Heart left ventricle (tissue), 16 donors: ENCODE measurements at regions not wholly inside any gene's neighbourhood (a gene's known extent, or its start where the extent isn't known, plus 50 kb on each side); places are given as distances from the start of the nearest gene placed in this dataset.
"Not testable (repeated sequence)": the region's sequence is repeated elsewhere in the genome, so short reads cannot be mapped to it uniquely, and the experiment has no call there.

Experiments used
- ATAC-seq, 4 donors: fragments of 200-7000 bp; cut with Tn5 transposase; one replicate each; pipeline ENCODE4 v1.9.1; 2020 to 2022; ENCODE audit warnings: moderate library complexity in 4 of 4, mild to moderate bottlenecking in 3 of 4, moderate number of reproducible peaks in 1 of 4
- DNase-seq, 5 donors: peaks; one replicate each; pipeline ENCODE4 v3.0.0-alpha.2; 2020
- H3K27ac ChIP-seq, 12 donors: fragments of 200-600 bp; sonication (generic) in 4 of 12; one replicate each; pipeline versions ENCODE4 v1.5.0 to v1.8.0; 2016 to 2022; ENCODE audit warnings: mild to moderate bottlenecking in 2 of 12
- H3K27me3 ChIP-seq, 9 donors: fragments of 200-600 bp; sonication (generic) in 2 of 9; one replicate each; pipeline versions ENCODE4 v1.5.1 to v1.8.0; 2016 to 2022; ENCODE audit warnings: mild to moderate bottlenecking in 3 of 9
- H3K36me3 ChIP-seq, 9 donors: fragments of 200-600 bp; sonication (generic) in 2 of 9; one replicate each; pipeline versions ENCODE4 v1.5.0 to v1.8.0; 2018 to 2022; ENCODE audit warnings: mild to moderate bottlenecking in 2 of 9
- H3K4me1 ChIP-seq, 12 donors: fragments of 200-600 bp; sonication (generic) in 4 of 12; one replicate each; pipeline versions ENCODE4 v1.5.0 to v1.8.0; 2016 to 2022; ENCODE audit warnings: mild to moderate bottlenecking in 3 of 12
- H3K4me3 ChIP-seq, 12 donors: fragments of 200-600 bp; sonication (generic) in 4 of 12; one replicate each; pipeline versions ENCODE4 v1.5.0 to v1.8.0; 2017 to 2022; ENCODE audit warnings: mild to moderate bottlenecking in 9 of 12, moderate library complexity in 4 of 12
- H3K9me3 ChIP-seq, 12 donors: fragments of 200-600 bp; sonication (generic) in 4 of 12; one replicate each; pipeline versions ENCODE4 v1.5.0 to v1.8.0; 2016 to 2022; ENCODE audit warnings: mild to moderate bottlenecking in 1 of 12
- POLR2A ChIP-seq, 2 donors: fragments of 450-650 bp; IDR thresholded peaks; one replicate each; pipeline ENCODE4 v1.6.1; 2017; ENCODE audit warnings: antibody characterized with exemption in 2 of 2, mild to moderate bottlenecking in 2 of 2, moderate library complexity in 2 of 2
- WGBS, 4 donors: extraction: QIAGEN DNeasy Blood & Tissue Kit in 2 of 4; methylation state at CpG; one replicate each; pipeline versions ENCODE4 v1.1.5 to v1.1.7; 2013 to 2018; 5-methylcytosine and 5-hydroxymethylcytosine counted together
- intact Hi-C, 10 donors: fragments of 100-400 bp; cut with DNase I; formaldehyde crosslinking; loops; one replicate each; pipeline versions ENCODE4 v1.11.1 to v1.14.2; 2022
- TF ChIP-seq, protein P1 (sequence below), 12 donors: fragments of 200-600 bp; sonication (generic) in 4 of 12; IDR thresholded peaks; one replicate each; pipeline versions ENCODE4 v1.5.0 to v1.8.0; 2018 to 2022; ENCODE audit warnings: antibody characterized with exemption in 12 of 12, mild to moderate bottlenecking in 5 of 12
- donor health status: ischemic (EF 13 %, LVEDD 7.1; RV severe dilation, severe dysfunction).
- donor health status: healthy with polysubstance abuse.
- donor health status: DM: no; HTN: yes; CAD: no.
- donor health status: DM: no; HTN: no; CAD: no.
- donor health status: ischemic (EF 25% LVEDD 6.9; RV normal size, moderate dysfunction).
- donor health status: ischemic (EF 25% LVEDD 5.7; RV mildly dilated, moderate dysfunction).
- donor health status: healthy.
- donor health status: DM: yes; HTN: yes; CAD: no.
- donor health status: ischemic (EF 35%, LVEDD 5.7; RV mildly dilated, moderate dysfunction).
- donor health status: nonischemic (EF 11% LVEDD 7.7; RV severe dilation, severe dysfunction).
- donor health status: DM: yes; HTN: yes; CAD: no.
- donor health status: PGD.
- donor health status: ischemic (EF 29% LVEDD 5.4; RV normal size, mild dysfunction).
- donor health status: nonischemic (EF 23%, LVEDD 6.1; RV moderate dilation, normal function).

DNA sequence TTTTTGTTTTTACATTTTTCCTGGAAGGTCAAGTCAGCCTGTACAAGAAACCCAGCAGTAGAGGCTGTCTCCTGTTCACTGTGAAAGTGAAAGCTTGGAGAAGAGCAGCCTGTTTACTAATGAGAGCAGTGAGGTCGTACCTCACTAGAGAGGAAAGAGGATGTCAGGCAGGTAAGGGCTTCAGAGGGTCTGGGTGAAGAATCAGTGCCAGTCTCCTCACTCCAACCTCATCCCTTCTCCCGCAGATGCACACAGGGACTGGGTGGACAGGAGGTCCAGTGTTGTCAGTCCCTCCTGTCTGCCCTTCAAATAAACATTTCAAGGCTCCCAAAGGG, 462.5 kb downstream of the KLF5 start:
- WGBS, 4 donors: 40 to 62% (median 49%) methylated on average over 2 of the region's 2 CpGs
- Histone ChIP-seq H3K27me3 (no peaks in the 10 kb centered on the region), H3K9me3 (no peaks in the 10 kb centered on the region), H3K36me3 (no peaks in the 10 kb centered on the region), H3K4me3 (no peak overlapping the region), H3K27ac (no peak overlapping the region), H3K4me1 (no peaks in the 10 kb centered on the region)
- intact Hi-C loops: no loop called here
- no peak for DNase-seq
- no peak for ATAC-seq
- no peak for TF ChIP-seq POLR2A (IDR thresholded peaks at IDR 0.05)

DNA sequence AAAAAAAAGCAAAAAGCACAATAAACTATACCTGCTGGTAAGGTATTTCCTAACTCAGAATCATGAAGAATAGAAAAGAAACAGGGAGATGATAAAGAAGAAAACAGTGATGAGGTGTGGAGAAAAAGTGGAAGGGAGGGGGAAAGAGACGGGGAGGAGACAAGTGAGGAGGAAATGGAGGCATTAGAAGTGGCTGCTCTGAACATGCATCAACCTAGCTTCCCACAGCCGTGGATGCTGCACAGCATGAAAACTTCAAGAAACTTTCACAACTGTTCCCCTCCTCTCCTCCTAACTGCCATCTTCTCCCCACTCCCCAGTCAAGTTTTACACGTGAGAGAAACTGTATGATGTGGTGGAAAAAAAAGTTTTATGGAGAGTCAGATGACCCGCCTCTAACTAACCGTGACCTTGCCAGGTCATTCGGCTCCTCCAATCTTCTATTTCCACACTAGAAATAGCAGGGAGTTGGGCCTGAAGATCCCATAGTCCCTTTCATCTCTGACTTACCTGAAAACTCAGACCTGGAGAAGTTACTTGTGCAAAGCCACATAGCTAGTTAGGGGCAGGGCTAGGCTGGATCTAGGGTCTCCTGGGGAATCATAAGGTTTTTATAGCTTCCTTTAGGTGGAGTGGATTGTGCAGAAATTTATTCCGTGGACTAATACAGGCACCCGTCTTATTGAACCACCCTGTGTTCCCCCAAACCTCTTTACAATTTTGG, 461.9 kb downstream of the KLF5 start:
- no peak overlapping the region for H3K27ac ChIP-seq
- no peak for DNase-seq
- 72 to 82% (median 79%) methylated on average over 8 of the region's 8 CpGs for WGBS, 4 donors
- intact Hi-C loops: no loop called here
- H3K36me3 ChIP-seq: no peaks in the 10 kb centered on the region
- ATAC-seq: no peak
- H3K4me3 ChIP-seq: no peak overlapping the region
- H3K9me3 ChIP-seq: no peaks in the 10 kb centered on the region
- no peaks in the 10 kb centered on the region for H3K27me3 ChIP-seq
- no peaks in the 10 kb centered on the region for H3K4me1 ChIP-seq
- TF ChIP-seq, protein P1, sequence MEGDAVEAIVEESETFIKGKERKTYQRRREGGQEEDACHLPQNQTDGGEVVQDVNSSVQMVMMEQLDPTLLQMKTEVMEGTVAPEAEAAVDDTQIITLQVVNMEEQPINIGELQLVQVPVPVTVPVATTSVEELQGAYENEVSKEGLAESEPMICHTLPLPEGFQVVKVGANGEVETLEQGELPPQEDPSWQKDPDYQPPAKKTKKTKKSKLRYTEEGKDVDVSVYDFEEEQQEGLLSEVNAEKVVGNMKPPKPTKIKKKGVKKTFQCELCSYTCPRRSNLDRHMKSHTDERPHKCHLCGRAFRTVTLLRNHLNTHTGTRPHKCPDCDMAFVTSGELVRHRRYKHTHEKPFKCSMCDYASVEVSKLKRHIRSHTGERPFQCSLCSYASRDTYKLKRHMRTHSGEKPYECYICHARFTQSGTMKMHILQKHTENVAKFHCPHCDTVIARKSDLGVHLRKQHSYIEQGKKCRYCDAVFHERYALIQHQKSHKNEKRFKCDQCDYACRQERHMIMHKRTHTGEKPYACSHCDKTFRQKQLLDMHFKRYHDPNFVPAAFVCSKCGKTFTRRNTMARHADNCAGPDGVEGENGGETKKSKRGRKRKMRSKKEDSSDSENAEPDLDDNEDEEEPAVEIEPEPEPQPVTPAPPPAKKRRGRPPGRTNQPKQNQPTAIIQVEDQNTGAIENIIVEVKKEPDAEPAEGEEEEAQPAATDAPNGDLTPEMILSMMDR (IDR thresholded peaks at IDR 0.05): no peak
- no peak for TF ChIP-seq POLR2A (IDR thresholded peaks at IDR 0.05)

DNA sequence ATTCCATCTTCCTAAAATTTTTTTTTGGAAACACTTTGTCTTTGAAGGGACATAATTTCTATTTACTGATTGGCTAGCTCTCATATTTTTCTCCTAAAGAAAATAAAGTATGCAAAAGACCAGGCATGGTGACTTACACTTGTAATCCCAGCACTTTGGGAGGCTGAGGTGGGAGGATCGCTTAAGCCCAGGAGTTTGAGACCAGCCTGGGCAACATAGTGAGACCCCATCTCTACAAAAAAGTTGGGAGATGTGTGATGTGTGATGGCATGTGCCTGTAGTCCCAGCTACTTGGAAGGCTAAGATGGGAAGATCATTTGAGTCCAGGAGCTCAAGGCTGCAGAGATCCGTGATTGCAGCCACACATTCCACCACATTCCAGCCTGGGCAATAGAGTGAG, 461.3 kb downstream of the KLF5 start:
- ATAC-seq, DNase-seq, intact Hi-C loops, H3K36me3 ChIP-seq, H3K4me3 ChIP-seq, H3K4me1 ChIP-seq, H3K27me3 ChIP-seq, H3K9me3 ChIP-seq, H3K27ac ChIP-seq: not testable (repeated sequence)
- 80 to 91% (median 88%) methylated on average over 2 of the region's 2 CpGs for WGBS, 4 donors

DNA sequence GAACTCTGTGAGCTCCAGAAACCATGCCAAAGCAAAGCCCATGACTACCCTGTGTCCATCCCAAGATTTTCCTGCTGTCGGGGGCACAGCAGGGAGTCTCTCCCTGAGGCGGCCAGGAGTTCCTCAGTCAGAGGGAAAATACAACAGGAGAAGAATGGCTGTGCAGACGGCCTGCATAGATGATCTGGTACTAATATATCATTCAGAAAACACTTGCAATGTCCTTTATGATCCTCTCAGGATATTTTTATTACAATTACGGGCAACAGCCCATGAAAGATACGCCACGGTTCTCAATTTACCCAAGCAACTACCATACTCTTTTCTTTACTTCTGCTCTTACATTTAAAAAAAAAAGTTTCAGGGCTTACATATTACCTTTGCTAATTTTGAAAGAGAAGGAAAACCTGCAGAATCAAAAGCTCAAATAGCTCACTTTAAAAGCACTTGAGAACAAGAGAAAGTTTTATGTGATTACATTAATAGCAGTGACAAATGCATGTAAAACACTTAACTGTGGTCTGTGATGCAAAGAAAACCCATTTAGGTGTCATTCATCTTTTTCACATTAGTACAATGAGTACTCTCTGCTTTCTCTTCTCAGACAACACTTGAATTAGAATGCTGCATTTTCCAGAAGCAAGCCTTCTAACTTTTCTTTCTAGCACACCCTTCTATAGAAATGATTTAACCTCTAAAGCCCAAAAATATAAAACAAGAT, 460.8 kb downstream of the KLF5 start:
- no peak for ATAC-seq
- 81 to 84% (median 84%) methylated on average over 6 of the region's 6 CpGs for WGBS, 4 donors
- no peak overlapping the region for H3K4me3 ChIP-seq

DNA sequence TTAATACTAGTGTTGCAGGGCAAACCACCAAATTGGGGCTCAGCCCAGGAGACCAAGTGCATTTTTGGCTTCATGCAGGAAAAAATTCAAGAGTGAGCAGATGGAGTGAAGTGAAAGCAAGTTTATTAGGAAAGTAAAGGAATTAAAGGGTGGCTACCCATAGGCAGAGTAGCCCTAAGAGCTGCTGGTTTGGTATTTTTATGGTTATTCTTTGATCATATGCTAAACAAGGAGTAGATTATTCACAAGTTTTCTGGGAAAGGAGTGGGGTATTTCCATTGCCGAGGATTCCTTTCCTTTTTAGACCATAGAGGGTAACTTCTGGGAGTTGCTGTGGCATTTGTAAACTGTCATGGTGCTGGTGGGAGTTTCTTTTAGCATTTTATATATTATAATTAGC, 459.0 kb downstream of the KLF5 start:
- no peak for TF ChIP-seq POLR2A (IDR thresholded peaks at IDR 0.05)
- TF ChIP-seq, protein P1 (IDR thresholded peaks at IDR 0.05): no peak
- intact Hi-C loops: no loop called here
- no peaks in the 10 kb centered on the region for H3K27me3 ChIP-seq
- no peak overlapping the region for H3K4me3 ChIP-seq
- no peak for ATAC-seq
- 74 to 79% (median 78%) methylated on average over 1 of the region's 1 CpG for WGBS, 4 donors
- H3K27ac ChIP-seq: no peak overlapping the region
- no peaks in the 10 kb centered on the region for H3K9me3 ChIP-seq
- H3K36me3 ChIP-seq: no peaks in the 10 kb centered on the region
- no peaks in the 10 kb centered on the region for H3K4me1 ChIP-seq
- DNase-seq: no peak

More for the DNA sequence above, 460.8 kb downstream of the KLF5 start:
- Histone ChIP-seq H3K27me3 (no peaks in the 10 kb centered on the region), H3K4me1 (no peaks in the 10 kb centered on the region), H3K27ac (no peak overlapping the region), H3K9me3 (no peaks in the 10 kb centered on the region), H3K36me3 (no peaks in the 10 kb centered on the region)
- no peak for TF ChIP-seq POLR2A (IDR thresholded peaks at IDR 0.05)
- TF ChIP-seq, protein P1 (IDR thresholded peaks at IDR 0.05): no peak
- intact Hi-C loops: no loop called here
- DNase-seq: no peak
